GM21447 (cell line): ENCODE measurements at regions not wholly inside any gene's neighbourhood (a gene's known extent, or its start where the extent isn't known, plus 50 kb on each side); places are given as distances from the start of the nearest gene placed in this dataset.
"Not testable (repeated sequence)": the region's sequence is repeated elsewhere in the genome, so short reads cannot be mapped to it uniquely, and the experiment has no call there.

ENCODE experiments used
- ATAC-seq: cut with Tn5 transposase; IDR thresholded peaks from one replicate; pipeline ENCODE4 v1.9.1; 2021; ENCODE audit not compliant: unreplicated experiment

GRCh38 chr4:124997991-124998390 is 285.5 kb upstream of the ANKRD50 start:
- ATAC-seq = no peak

GRCh38 chr4:124997124-124997523 is 284.6 kb upstream of the ANKRD50 start:
- no peak for ATAC-seq

GRCh38 chr4:124993838-124994237 is 281.3 kb upstream of the ANKRD50 start:
- no peak for ATAC-seq

GRCh38 chr4:124990398-124990797 is 277.9 kb upstream of the ANKRD50 start:
- no peak for ATAC-seq

GRCh38 chr4:124980276-124980752 is 267.8 kb upstream of the ANKRD50 start:
- no peak for ATAC-seq

GRCh38 chr4:124978536-124978935 is 266.0 kb upstream of the ANKRD50 start:
- ATAC-seq = not testable (repeated sequence)

GRCh38 chr4:124977045-124977444 is 264.5 kb upstream of the ANKRD50 start:
- ATAC-seq = no peak

- ATAC-seq = no peak
Observed at GRCh38 chr4:124974152-124974551, 261.6 kb upstream of the ANKRD50 start.

- ATAC-seq = no peak
Observed at GRCh38 chr4:124973716-124974115, 261.2 kb upstream of the ANKRD50 start.

GRCh38 chr4:124970011-124970410 is 257.5 kb upstream of the ANKRD50 start:
- ATAC-seq = no peak

GRCh38 chr4:124965497-124965891 is 253.0 kb upstream of the ANKRD50 start:
- no peak for ATAC-seq

GRCh38 chr4:124964852-124965496 is 252.4 kb upstream of the ANKRD50 start:
- no peak for ATAC-seq

GRCh38 chr4:124964251-124964650 is 251.7 kb upstream of the ANKRD50 start:
- ATAC-seq = no peak

- ATAC-seq = no peak
Observed at GRCh38 chr4:124961138-124961750, 248.7 kb upstream of the ANKRD50 start.

GRCh38 chr4:124958847-124959246 is 246.3 kb upstream of the ANKRD50 start:
- no peak for ATAC-seq

- ATAC-seq = no peak
Observed at GRCh38 chr4:124955476-124955875, 242.9 kb upstream of the ANKRD50 start.

- no peak for ATAC-seq
Observed at GRCh38 chr4:124954046-124954445, 241.5 kb upstream of the ANKRD50 start.

- ATAC-seq = no peak
Observed at GRCh38 chr4:124953486-124953885, 241.0 kb upstream of the ANKRD50 start.

GRCh38 chr4:124953061-124953460 is 240.5 kb upstream of the ANKRD50 start:
- ATAC-seq = no peak

GRCh38 chr4:124952601-124953000 is 240.1 kb upstream of the ANKRD50 start:
- no peak for ATAC-seq

- no peak for ATAC-seq
Observed at GRCh38 chr4:124948976-124949597, 236.6 kb upstream of the ANKRD50 start.

- ATAC-seq = no peak
Observed at GRCh38 chr4:124947622-124948265, 235.2 kb upstream of the ANKRD50 start.
